HepG2 (cell line): ENCODE measurements at regions not wholly inside any gene's neighbourhood (a gene's known extent, or its start where the extent isn't known, plus 50 kb on each side); places are given as distances from the start of the nearest gene placed in this dataset.

Source experiments
- ATAC-seq: fragments of 200-7000 bp; cut with Tn5 transposase; 3 replicates; pipeline ENCODE4 v1.9.1; 2020; ENCODE audit warnings: mild to moderate bottlenecking, moderate library complexity
- BruUV-seq: library from RNA; stranded (reverse); fragments of 400-500 nt; replicated peaks from 2 replicates; lab custom pipeline; 2021; lab: Mats Ljungman, UMichigan
- CTCF ChIA-PET: fragments of 300-600 bp; formaldehyde crosslinking; extraction: SDS; loops from one replicate; lab custom pipeline; 2021; ENCODE audit warnings: low total read pairs, inconsistent platforms, low intra/inter-chr PET ratio; lab: Yijun Ruan, JAX
- POLR2A ChIA-PET: fragments of 350-600 bp; sonication (Branson Sonifier 250); formaldehyde crosslinking; loops from one replicate; lab custom pipeline; 2020; ENCODE audit warnings: antibody characterized with exemption, inconsistent platforms; lab: Yijun Ruan, JAX
- DNase-seq: peaks from one replicate; pipeline ENCODE4 v3.0.0-alpha.2; 2015; ENCODE audit warnings: low spot score
- FAIRE-seq: peaks from 3 replicates; lab custom pipeline; 2011; peaks lifted over from hg19 to GRCh38; lab: Jason Lieb, UNC
- H2AFZ ChIP-seq: one replicate; pipeline ENCODE4 v1.6.1; 2011; ENCODE audit warnings: low read length, inconsistent platforms
- H3K27ac ChIP-seq: fragments of 300-600 bp; 3 replicates; pipeline ENCODE4 v1.8.0; 2011; ENCODE audit warnings: mixed run types, mild to moderate bottlenecking, mixed read lengths, low read length, inconsistent platforms; ENCODE audit not compliant: insufficient read depth; ENCODE audit errors: extremely low read length
- H3K27me3 ChIP-seq, 2 experiments: fragments of 200-600 bp in 1 of 2; 2 replicates in 1 of 2; 3 replicates in 1 of 2; pipeline versions ENCODE4 v1.6.0 to v1.8.0; 2011; ENCODE audit warnings: low read length in 2 of 2, mild to moderate bottlenecking in 2 of 2, moderate library complexity in 2 of 2, inconsistent platforms in 1 of 2; ENCODE audit not compliant: insufficient read depth in 2 of 2, control insufficient read depth in 1 of 2
- H3K36me3 ChIP-seq, 2 experiments: fragments of 200-600 bp in 1 of 2; replicated peaks in 1 of 2; 2 replicates in 1 of 2; 3 replicates in 1 of 2; pipeline versions ENCODE4 v1.5.1 to v1.8.0; 2011; ENCODE audit warnings: low read length in 2 of 2, inconsistent platforms in 1 of 2; ENCODE audit not compliant: insufficient read depth in 2 of 2, control insufficient read depth in 1 of 2
- H3K4me1 ChIP-seq: 2 replicates; pipeline ENCODE4 v1.5.1; 2012; ENCODE audit warnings: low read length, inconsistent platforms; ENCODE audit not compliant: insufficient read depth
- H3K4me2 ChIP-seq: 2 replicates; pipeline ENCODE4 v1.6.0; 2011; ENCODE audit warnings: low read depth, low read length, inconsistent platforms
- H3K4me3 ChIP-seq, 3 experiments: fragments of 200-600 bp in 1 of 3; sonication (generic), shearing (Covaris generic) in 1 of 3; replicated peaks in 1 of 3; 2 replicates each; pipeline ENCODE4 v1.5.1; 2011 to 2016; ENCODE audit warnings: low read length in 3 of 3, inconsistent platforms in 2 of 3, low read depth in 2 of 3, mild to moderate bottlenecking in 2 of 3, control low read depth in 1 of 3, mixed read lengths in 1 of 3; ENCODE audit not compliant: insufficient read depth in 1 of 3
- H3K79me2 ChIP-seq: one replicate; pipeline ENCODE4 v1.6.1; 2011; ENCODE audit warnings: low read length, inconsistent platforms; ENCODE audit not compliant: insufficient read depth
- H3K9ac ChIP-seq: 2 replicates; pipeline ENCODE4 v1.6.0; 2011; ENCODE audit warnings: mild to moderate bottlenecking, low read depth, low read length, inconsistent platforms; ENCODE audit not compliant: insufficient read depth
- H3K9me3 ChIP-seq: 2 replicates; pipeline ENCODE4 v1.5.1; 2012; ENCODE audit warnings: mild to moderate bottlenecking, low read length
- H4K20me1 ChIP-seq: 2 replicates; pipeline ENCODE4 v1.6.0; 2011; ENCODE audit warnings: inconsistent platforms, mild to moderate bottlenecking, low read length, moderate library complexity; ENCODE audit not compliant: insufficient read depth
- ZNF101 ChIP-seq: sonication (generic); formaldehyde crosslinking; IDR thresholded peaks from 2 replicates; pipeline ENCODE4 v1.4.0; 2020; ENCODE audit warnings: mild to moderate bottlenecking, low read depth, missing genetic modification reagents, borderline replicate concordance
- ZNF234 ChIP-seq: sonication (generic); formaldehyde crosslinking; conservative IDR thresholded peaks from 2 replicates; pipeline ENCODE4 v1.5.1; 2020; ENCODE audit warnings: mild to moderate bottlenecking, missing genetic modification reagents
- WGBS: methylation state at CpG from one replicate; pipeline ENCODE4 v1.1.6; 2017; ENCODE audit warnings: low lambda C conversion rate; 5-methylcytosine and 5-hydroxymethylcytosine counted together
- in situ Hi-C: cut with HindIII; loops from 2 replicates; pipeline ENCODE4 v1.10.0; 2017; ENCODE audit warnings: low pct_unique_long_range_greater_than_20kb; ENCODE audit not compliant: extremely low pct_ligation_motif_present
- intact Hi-C: fragments of 100-400 bp; cut with micrococcal nuclease; formaldehyde crosslinking; loops from one replicate; pipeline ENCODE4 v1.10.0; 2022; ENCODE audit not compliant: unreplicated experiment
- TF ChIP-seq, protein P1 (sequence below), 2 experiments: sonication (generic) in 1 of 2; formaldehyde crosslinking in 1 of 2; IDR thresholded peaks; 2 replicates each; pipeline versions ENCODE4 v1.4.0 to v1.6.1; 2016 to 2020; ENCODE audit warnings: borderline replicate concordance in 1 of 2, low read depth in 1 of 2, mild to moderate bottlenecking in 1 of 2, missing genetic modification reagents in 1 of 2
- TF ChIP-seq, protein P2 (sequence below): fragments of 450-650 bp; IDR thresholded peaks from 2 replicates; pipeline ENCODE4 v1.6.1; 2016
- TF ChIP-seq, protein P3 (sequence below), 2 experiments: IDR thresholded peaks; 2 replicates each; pipeline ENCODE4 v1.6.1; 2011 to 2012; ENCODE audit warnings: low read length in 2 of 2, borderline replicate concordance in 1 of 2, low read depth in 1 of 2, mild to moderate bottlenecking in 1 of 2, moderate library complexity in 1 of 2

DNA sequence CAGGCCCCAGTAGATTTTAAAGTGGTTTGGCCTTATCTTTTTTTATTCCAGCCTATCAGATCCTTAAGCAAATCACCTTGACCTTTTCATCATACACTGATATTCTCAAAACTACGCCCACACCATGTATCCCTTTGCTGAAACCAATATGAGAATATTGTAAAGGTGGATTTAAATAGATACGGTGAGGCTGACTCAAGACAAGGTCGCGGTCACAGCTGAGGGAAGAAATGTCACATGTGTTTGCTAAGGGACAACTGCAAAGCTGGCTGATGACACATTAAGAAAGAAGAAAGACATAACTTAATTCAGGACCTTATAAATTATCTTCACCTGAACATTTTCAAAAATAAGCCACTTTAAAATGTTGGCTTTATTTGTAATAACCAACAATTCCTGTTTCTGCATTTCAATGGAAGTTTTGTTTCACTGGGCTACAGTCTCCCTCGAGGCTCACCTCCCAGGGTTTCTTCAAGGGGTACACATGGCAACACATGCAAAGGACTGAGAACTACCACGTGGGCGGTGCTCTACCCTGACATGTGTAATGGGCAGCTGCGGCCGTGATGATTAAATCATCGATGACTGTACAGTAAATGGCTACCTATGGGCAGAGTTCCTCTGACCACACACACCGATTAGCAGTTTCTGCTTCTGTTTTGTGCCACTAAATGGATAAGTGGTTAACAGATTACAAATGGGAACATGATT is 189.5 kb downstream of the SIPA1L2 start:
- in situ Hi-C loops: no loop called here
- WGBS: 35% methylated on average over 11 of the region's 11 CpGs
- ChIA-PET POLR2A (no interaction called here), CTCF (no interaction called here)
- Histone ChIP-seq H3K4me3 (no peak overlapping the region), H3K4me1 (no peaks in the 10 kb centered on the region), H3K27ac (no peak overlapping the region), H3K27me3 (peaks cover 0 to 4% of the 10 kb centered on the region in 2 experiments; a peak in 1 of 5 replicates), H4K20me1 (no peaks in the 10 kb centered on the region), H3K36me3 (no peaks in the 10 kb centered on the region), H3K4me2 (no peak overlapping the region), H3K9me3 (no peaks in the 10 kb centered on the region; the same call in 1 of the 2 replicates), H3K9ac (no peak overlapping the region), H2AFZ (no peak overlapping the region), H3K79me2 (no peaks in the 10 kb centered on the region)
- no TSS peak for BruUV-seq
- ATAC-seq: no peak
- FAIRE-seq: no peak
- no peak for DNase-seq
- intact Hi-C loops: no loop called here
- TF ChIP-seq, protein P1, sequence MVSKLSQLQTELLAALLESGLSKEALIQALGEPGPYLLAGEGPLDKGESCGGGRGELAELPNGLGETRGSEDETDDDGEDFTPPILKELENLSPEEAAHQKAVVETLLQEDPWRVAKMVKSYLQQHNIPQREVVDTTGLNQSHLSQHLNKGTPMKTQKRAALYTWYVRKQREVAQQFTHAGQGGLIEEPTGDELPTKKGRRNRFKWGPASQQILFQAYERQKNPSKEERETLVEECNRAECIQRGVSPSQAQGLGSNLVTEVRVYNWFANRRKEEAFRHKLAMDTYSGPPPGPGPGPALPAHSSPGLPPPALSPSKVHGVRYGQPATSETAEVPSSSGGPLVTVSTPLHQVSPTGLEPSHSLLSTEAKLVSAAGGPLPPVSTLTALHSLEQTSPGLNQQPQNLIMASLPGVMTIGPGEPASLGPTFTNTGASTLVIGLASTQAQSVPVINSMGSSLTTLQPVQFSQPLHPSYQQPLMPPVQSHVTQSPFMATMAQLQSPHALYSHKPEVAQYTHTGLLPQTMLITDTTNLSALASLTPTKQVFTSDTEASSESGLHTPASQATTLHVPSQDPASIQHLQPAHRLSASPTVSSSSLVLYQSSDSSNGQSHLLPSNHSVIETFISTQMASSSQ (IDR thresholded peaks at IDR 0.05; ENCODE audit: low read depth): no peak
- TF ChIP-seq, protein P1 (CRISPR knock-in tag; IDR thresholded peaks at IDR 0.05; ENCODE audit: borderline replicate concordance): no peak
- TF ChIP-seq ZNF101 (no peak), ZNF234 (CRISPR knock-in tag) (no peak)
- TF ChIP-seq, protein P2, sequence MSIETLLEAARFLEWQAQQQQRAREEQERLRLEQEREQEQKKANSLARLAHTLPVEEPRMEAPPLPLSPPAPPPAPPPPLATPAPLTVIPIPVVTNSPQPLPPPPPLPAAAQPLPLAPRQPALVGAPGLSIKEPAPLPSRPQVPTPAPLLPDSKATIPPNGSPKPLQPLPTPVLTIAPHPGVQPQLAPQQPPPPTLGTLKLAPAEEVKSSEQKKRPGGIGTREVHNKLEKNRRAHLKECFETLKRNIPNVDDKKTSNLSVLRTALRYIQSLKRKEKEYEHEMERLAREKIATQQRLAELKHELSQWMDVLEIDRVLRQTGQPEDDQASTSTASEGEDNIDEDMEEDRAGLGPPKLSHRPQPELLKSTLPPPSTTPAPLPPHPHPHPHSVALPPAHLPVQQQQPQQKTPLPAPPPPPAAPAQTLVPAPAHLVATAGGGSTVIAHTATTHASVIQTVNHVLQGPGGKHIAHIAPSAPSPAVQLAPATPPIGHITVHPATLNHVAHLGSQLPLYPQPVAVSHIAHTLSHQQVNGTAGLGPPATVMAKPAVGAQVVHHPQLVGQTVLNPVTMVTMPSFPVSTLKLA: peak; percentile 40; the same call in 1 of the 2 replicates
- TF ChIP-seq, protein P3, sequence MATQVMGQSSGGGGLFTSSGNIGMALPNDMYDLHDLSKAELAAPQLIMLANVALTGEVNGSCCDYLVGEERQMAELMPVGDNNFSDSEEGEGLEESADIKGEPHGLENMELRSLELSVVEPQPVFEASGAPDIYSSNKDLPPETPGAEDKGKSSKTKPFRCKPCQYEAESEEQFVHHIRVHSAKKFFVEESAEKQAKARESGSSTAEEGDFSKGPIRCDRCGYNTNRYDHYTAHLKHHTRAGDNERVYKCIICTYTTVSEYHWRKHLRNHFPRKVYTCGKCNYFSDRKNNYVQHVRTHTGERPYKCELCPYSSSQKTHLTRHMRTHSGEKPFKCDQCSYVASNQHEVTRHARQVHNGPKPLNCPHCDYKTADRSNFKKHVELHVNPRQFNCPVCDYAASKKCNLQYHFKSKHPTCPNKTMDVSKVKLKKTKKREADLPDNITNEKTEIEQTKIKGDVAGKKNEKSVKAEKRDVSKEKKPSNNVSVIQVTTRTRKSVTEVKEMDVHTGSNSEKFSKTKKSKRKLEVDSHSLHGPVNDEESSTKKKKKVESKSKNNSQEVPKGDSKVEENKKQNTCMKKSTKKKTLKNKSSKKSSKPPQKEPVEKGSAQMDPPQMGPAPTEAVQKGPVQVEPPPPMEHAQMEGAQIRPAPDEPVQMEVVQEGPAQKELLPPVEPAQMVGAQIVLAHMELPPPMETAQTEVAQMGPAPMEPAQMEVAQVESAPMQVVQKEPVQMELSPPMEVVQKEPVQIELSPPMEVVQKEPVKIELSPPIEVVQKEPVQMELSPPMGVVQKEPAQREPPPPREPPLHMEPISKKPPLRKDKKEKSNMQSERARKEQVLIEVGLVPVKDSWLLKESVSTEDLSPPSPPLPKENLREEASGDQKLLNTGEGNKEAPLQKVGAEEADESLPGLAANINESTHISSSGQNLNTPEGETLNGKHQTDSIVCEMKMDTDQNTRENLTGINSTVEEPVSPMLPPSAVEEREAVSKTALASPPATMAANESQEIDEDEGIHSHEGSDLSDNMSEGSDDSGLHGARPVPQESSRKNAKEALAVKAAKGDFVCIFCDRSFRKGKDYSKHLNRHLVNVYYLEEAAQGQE (IDR thresholded peaks at IDR 0.05; ENCODE audit: borderline replicate concordance in 1 of 2, low read depth in 1 of 2, low read length in 2 of 2): no peak
